ENCODE measurements at regions not wholly inside any gene's neighbourhood (a gene's known extent, or its start where the extent isn't known, plus 50 kb on each side); places are given as distances from the start of the nearest gene placed in this dataset.

- TF ChIP-seq, protein P1, sequence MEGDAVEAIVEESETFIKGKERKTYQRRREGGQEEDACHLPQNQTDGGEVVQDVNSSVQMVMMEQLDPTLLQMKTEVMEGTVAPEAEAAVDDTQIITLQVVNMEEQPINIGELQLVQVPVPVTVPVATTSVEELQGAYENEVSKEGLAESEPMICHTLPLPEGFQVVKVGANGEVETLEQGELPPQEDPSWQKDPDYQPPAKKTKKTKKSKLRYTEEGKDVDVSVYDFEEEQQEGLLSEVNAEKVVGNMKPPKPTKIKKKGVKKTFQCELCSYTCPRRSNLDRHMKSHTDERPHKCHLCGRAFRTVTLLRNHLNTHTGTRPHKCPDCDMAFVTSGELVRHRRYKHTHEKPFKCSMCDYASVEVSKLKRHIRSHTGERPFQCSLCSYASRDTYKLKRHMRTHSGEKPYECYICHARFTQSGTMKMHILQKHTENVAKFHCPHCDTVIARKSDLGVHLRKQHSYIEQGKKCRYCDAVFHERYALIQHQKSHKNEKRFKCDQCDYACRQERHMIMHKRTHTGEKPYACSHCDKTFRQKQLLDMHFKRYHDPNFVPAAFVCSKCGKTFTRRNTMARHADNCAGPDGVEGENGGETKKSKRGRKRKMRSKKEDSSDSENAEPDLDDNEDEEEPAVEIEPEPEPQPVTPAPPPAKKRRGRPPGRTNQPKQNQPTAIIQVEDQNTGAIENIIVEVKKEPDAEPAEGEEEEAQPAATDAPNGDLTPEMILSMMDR (IDR thresholded peaks at IDR 0.05), result no peak
- TF ChIP-seq POLR2A (IDR thresholded peaks at IDR 0.05), result no peak
Observed at GRCh38 chr5:6868171-6868570, 154.9 kb downstream of the TENT4A start.
